GM06990 (cell line): ENCODE measurements at regions not wholly inside any gene's neighbourhood (a gene's known extent, or its start where the extent isn't known, plus 50 kb on each side); places are given as distances from the start of the nearest gene placed in this dataset.

Experiments used
- DNase-seq: peaks from one replicate; pipeline ENCODE4 v3.0.0-alpha.2; 2011; ENCODE audit not compliant: insufficient read length; ENCODE audit errors: extremely low read depth
- H3K27me3 ChIP-seq: replicated peaks from 2 replicates; pipeline ENCODE4 v1.6.0; 2011; ENCODE audit warnings: low read length; ENCODE audit not compliant: control insufficient read depth, insufficient read depth
- H3K36me3 ChIP-seq: 2 replicates; pipeline ENCODE4 v1.5.1; 2011; ENCODE audit warnings: low read length; ENCODE audit not compliant: control insufficient read depth, insufficient read depth
- H3K4me3 ChIP-seq: replicated peaks from 2 replicates; pipeline ENCODE4 v1.5.1; 2011; ENCODE audit warnings: low read depth, mild to moderate bottlenecking, control low read depth, low read length
- TF ChIP-seq, protein P1 (sequence below): IDR thresholded peaks from 2 replicates; pipeline ENCODE4 v1.5.1; 2011; ENCODE audit warnings: low read length, control low read depth, mild to moderate bottlenecking, inconsistent platforms; ENCODE audit not compliant: insufficient read depth, poor library complexity, severe bottlenecking

DNA sequence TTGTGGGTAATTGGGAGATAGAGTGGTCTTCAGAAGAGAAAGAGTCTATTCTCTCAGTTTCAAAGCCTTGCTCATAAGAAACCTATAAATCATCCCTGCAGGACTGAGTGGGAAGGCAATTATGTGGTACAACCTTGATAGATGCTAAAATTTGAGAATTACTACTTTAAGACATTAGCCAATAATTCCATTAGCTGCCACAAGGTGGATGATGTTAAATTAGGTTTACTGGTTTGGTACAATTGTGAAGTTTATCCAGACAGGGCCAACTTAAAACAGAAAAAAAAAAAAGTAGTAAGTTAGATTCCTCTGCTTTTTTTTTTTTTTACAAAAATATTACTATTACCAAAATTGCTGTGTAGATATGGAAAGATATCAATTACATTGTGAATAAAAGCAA is 73.2 kb upstream of the AMOT start:
- no peaks in the 10 kb centered on the region for H3K27me3 ChIP-seq
- no peak for DNase-seq
- TF ChIP-seq, protein P1, sequence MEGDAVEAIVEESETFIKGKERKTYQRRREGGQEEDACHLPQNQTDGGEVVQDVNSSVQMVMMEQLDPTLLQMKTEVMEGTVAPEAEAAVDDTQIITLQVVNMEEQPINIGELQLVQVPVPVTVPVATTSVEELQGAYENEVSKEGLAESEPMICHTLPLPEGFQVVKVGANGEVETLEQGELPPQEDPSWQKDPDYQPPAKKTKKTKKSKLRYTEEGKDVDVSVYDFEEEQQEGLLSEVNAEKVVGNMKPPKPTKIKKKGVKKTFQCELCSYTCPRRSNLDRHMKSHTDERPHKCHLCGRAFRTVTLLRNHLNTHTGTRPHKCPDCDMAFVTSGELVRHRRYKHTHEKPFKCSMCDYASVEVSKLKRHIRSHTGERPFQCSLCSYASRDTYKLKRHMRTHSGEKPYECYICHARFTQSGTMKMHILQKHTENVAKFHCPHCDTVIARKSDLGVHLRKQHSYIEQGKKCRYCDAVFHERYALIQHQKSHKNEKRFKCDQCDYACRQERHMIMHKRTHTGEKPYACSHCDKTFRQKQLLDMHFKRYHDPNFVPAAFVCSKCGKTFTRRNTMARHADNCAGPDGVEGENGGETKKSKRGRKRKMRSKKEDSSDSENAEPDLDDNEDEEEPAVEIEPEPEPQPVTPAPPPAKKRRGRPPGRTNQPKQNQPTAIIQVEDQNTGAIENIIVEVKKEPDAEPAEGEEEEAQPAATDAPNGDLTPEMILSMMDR = no peak
- no peaks in the 10 kb centered on the region for H3K36me3 ChIP-seq
- H3K4me3 ChIP-seq = no peak overlapping the region

DNA sequence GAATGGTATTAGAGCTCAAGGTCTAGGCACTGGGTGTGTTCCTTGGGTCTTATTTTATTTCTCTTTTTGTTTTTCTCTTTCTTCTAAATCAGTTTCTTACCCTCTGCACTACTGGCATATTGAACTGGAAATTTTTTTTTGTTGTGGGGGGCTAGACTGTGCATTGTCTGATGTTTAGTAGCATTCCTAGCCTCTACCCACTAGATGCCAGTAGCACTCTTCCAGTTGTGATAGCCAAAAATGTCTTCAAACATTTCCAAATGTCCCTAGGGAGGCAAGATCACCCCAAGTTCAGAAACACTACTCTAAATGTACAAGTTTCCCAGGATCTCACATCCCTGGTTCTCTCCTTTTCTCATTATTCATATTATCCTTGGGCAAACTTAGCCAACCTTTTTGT is 69.8 kb upstream of the AMOT start:
- Histone ChIP-seq H3K4me3 (no peak overlapping the region), H3K36me3 (no peaks in the 10 kb centered on the region), H3K27me3 (no peaks in the 10 kb centered on the region)
- DNase-seq = no peak
- TF ChIP-seq, protein P1 = no peak

DNA sequence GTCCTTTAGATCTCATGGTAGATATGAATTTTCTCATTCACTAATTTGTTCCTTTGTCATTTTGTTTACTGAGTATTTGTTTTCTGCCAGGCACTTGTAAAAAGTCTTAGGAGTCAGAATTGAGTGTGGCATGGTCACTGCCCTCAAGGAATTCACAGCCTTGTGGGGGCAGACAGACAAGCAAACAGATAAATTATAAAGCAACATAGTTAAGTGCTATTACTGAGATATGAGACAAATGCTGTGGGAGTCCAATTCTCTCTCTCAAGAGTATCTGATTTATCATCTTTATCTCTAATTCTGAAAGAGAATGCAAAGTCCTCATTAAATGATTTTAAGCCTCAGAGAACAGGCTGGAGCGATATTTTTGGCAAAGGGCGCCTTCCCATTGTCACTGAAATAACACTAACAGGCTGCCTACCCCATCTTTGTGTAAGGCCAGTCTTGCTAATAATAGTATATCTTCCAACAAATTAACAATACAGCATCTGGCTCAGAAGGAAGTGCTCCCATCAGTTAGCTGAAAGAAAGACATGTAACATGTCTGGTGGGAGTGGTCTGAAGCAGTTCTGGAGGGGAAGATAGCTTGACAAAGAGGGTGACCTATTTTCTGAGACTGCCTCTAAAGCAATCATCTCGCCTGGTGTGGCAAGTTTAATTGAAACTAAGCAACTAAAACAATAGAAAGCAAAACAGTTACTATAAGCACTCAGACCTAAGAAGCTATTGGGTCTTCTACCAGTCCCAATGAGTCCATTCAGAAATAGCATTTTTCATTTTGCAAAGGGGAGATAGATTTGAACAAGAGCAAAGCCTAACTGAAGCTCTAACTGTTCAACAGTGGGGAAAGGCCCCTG is 61.5 kb upstream of the AMOT start:
- H3K27me3 ChIP-seq = no peaks in the 10 kb centered on the region; the same call in 1 of the 2 replicates
- H3K36me3 ChIP-seq = no peaks in the 10 kb centered on the region
- H3K4me3 ChIP-seq = no peak overlapping the region
- no peak for DNase-seq
- TF ChIP-seq, protein P1 = no peak

DNA sequence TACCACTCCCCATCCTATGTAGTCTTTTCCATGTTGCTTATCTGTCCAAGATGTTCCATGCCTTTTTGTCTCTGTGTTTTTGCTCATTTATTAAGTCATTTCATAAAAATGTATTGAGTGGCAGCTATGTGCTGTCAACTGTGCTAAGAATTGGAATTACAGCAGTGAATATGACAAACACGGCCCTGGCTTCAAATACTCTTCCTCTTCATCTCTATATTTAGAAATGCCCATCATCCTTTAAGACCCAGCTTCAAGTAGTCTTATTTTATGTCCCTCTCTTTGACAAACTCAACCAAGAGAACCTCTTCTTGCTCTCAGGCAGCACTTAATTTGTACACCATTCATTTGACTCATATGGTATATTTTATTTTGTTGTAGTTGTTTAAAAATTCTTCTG is 55.4 kb upstream of the AMOT start:
- Histone ChIP-seq H3K4me3 (no peak overlapping the region), H3K36me3 (no peaks in the 10 kb centered on the region), H3K27me3 (no peaks in the 10 kb centered on the region)
- no peak for DNase-seq
- TF ChIP-seq, protein P1 = no peak
